ENCODE measurements at regions not wholly inside any gene's neighbourhood (a gene's known extent, or its start where the extent isn't known, plus 50 kb on each side); places are given as distances from the start of the nearest gene placed in this dataset.

GRCh38 chr6:19463925-19464324 lies 373.2 kb upstream of the ID4 start:
- no peak overlapping the region for H3K56ac ChIP-seq (ENCODE audit: extremely low read depth, insufficient read depth, low read length)
- H2BK5ac ChIP-seq (ENCODE audit: low read depth, low read length, poor library complexity, severe bottlenecking) = no peak overlapping the region
- H3K27ac ChIP-seq (ENCODE audit: insufficient read depth, low read length) = no peak overlapping the region
- dilution Hi-C loops (cut with HindIII; ENCODE audit: low sequenced_read_pairs, unreplicated experiment) (no loop called here), in situ Hi-C loops (cut with MboI; ENCODE audit: low sequenced_read_pairs) (no loop called here), intact Hi-C loops (cut with micrococcal nuclease) (no loop called here)
- no CpG with 5 or more reads among the region's 5 CpGs for WGBS, 2 experiments (ENCODE audit: extremely low coverage in 2 of 2, insufficient read length in 1 of 2)
- no peak overlapping the region for H3K14ac ChIP-seq (replicated peaks; ENCODE audit: low read depth, low read length)
- BruUV-seq (replicated peaks) = no TSS peak
- no peaks in the 10 kb centered on the region for H3K9me1 ChIP-seq (ENCODE audit: insufficient read depth, low read length)
- H4K8ac ChIP-seq (ENCODE audit: low read depth in 2 of 2, low read length in 2 of 2) = no peak overlapping the region
- no peak overlapping the region for H2BK120ac ChIP-seq (ENCODE audit: low read depth, low read length)
- TF ChIP-seq, protein P1, sequence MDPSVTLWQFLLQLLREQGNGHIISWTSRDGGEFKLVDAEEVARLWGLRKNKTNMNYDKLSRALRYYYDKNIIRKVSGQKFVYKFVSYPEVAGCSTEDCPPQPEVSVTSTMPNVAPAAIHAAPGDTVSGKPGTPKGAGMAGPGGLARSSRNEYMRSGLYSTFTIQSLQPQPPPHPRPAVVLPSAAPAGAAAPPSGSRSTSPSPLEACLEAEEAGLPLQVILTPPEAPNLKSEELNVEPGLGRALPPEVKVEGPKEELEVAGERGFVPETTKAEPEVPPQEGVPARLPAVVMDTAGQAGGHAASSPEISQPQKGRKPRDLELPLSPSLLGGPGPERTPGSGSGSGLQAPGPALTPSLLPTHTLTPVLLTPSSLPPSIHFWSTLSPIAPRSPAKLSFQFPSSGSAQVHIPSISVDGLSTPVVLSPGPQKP (IDR thresholded peaks at IDR 0.05; ENCODE audit: borderline replicate concordance, low read depth, low read length) = no peak
- H3K36me3 ChIP-seq (ENCODE audit: control insufficient read depth, insufficient read depth, low read length) = no peaks in the 10 kb centered on the region
- H3K79me1 ChIP-seq (ENCODE audit: low read depth in 1 of 2, low read length in 2 of 2) = no peaks in the 10 kb centered on the region
- H3K27me3 ChIP-seq (ENCODE audit: control insufficient read depth, insufficient read depth, low read length) = no peaks in the 10 kb centered on the region
- no peaks in the 10 kb centered on the region for H3K4me1 ChIP-seq (ENCODE audit: control insufficient read depth, insufficient read depth, low read length)
- no peak for ATAC-seq (ENCODE audit: low read depth)
- POLR2A ChIA-PET (ENCODE audit: unreplicated experiment) = no interaction called here
- no peak overlapping the region for H3K4me3 ChIP-seq (ENCODE audit: insufficient read depth, low read depth, low read length)
- H2BK15ac ChIP-seq (ENCODE audit: low read depth, low read length) = no peak overlapping the region
- no peak overlapping the region for H3K23ac ChIP-seq (ENCODE audit: low read depth, low read length)
- no peak overlapping the region for H3K18ac ChIP-seq (ENCODE audit: low read depth, low read length)
- H4K5ac ChIP-seq (ENCODE audit: low read depth, low read length) = no peak overlapping the region
- H4K91ac ChIP-seq (ENCODE audit: insufficient read depth, low read depth, low read length) = no peak overlapping the region
- H3K4ac ChIP-seq (ENCODE audit: low read depth, low read length) = no peak overlapping the region
- no peak overlapping the region for H2AK5ac ChIP-seq (ENCODE audit: low read depth, low read length)
- no peak overlapping the region for H2BK20ac ChIP-seq (ENCODE audit: low read depth, low read length)
- no peak for DNase-seq
- no peaks in the 10 kb centered on the region for H4K20me1 ChIP-seq (ENCODE audit: insufficient read depth, low read length)
- CTCF ChIA-PET = no interaction called here
- no peak overlapping the region for H2AK9ac ChIP-seq (replicated peaks; ENCODE audit: low read depth, low read length, poor library complexity)
- H3K9ac ChIP-seq (ENCODE audit: low read depth, low read length) = no peak overlapping the region
- peaks cover 2% of the 10 kb centered on the region; the same call in 1 of the 2 replicates for H3K9me3 ChIP-seq (ENCODE audit: control insufficient read depth, insufficient read depth, low read length)
- no peak overlapping the region for H3K4me2 ChIP-seq (ENCODE audit: low read depth, low read length)
- H2AFZ ChIP-seq (replicated peaks; ENCODE audit: low read length, poor library complexity) = no peak overlapping the region

Measured in IMR-90 (cell line).